ENCODE measurements at regions not wholly inside any gene's neighbourhood (a gene's known extent, or its start where the extent isn't known, plus 50 kb on each side); places are given as distances from the start of the nearest gene placed in this dataset.

DNA sequence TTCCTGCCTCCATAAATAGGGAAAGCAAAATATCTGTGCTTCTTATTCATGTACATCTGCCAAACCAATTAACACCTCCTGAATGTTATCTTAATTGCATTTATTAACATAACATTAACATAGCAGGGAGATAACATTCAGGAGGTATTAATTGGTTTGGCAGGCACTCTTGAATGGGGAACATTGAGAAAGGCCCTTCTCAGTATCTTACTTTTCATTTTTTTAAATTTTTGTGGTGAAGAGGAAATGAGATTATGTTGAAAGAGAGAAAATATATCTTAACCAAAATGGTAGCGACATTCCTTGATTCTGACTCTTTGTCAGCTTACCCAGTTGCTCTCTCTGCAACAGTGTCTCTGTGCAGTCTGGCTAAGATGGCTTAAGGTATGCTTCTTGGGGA lies 100.4 kb upstream of the TLE1 start (continued):
- TF ChIP-seq, protein P1, sequence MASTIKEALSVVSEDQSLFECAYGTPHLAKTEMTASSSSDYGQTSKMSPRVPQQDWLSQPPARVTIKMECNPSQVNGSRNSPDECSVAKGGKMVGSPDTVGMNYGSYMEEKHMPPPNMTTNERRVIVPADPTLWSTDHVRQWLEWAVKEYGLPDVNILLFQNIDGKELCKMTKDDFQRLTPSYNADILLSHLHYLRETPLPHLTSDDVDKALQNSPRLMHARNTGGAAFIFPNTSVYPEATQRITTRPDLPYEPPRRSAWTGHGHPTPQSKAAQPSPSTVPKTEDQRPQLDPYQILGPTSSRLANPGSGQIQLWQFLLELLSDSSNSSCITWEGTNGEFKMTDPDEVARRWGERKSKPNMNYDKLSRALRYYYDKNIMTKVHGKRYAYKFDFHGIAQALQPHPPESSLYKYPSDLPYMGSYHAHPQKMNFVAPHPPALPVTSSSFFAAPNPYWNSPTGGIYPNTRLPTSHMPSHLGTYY (CRISPR knock-in tag; IDR thresholded peaks at IDR 0.05), result no peak
- no peak for TF ChIP-seq ZNF121 (CRISPR knock-in tag; IDR thresholded peaks at IDR 0.05)
- TF ChIP-seq GABPB1 (CRISPR knock-in tag; IDR thresholded peaks at IDR 0.05), result no peak
- TF ChIP-seq, protein P2, sequence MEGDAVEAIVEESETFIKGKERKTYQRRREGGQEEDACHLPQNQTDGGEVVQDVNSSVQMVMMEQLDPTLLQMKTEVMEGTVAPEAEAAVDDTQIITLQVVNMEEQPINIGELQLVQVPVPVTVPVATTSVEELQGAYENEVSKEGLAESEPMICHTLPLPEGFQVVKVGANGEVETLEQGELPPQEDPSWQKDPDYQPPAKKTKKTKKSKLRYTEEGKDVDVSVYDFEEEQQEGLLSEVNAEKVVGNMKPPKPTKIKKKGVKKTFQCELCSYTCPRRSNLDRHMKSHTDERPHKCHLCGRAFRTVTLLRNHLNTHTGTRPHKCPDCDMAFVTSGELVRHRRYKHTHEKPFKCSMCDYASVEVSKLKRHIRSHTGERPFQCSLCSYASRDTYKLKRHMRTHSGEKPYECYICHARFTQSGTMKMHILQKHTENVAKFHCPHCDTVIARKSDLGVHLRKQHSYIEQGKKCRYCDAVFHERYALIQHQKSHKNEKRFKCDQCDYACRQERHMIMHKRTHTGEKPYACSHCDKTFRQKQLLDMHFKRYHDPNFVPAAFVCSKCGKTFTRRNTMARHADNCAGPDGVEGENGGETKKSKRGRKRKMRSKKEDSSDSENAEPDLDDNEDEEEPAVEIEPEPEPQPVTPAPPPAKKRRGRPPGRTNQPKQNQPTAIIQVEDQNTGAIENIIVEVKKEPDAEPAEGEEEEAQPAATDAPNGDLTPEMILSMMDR (IDR thresholded peaks at IDR 0.05), result no peak
- TF ChIP-seq FOXJ3 (CRISPR knock-in tag; IDR thresholded peaks at IDR 0.05; ENCODE audit: borderline replicate concordance), result no peak

DNA sequence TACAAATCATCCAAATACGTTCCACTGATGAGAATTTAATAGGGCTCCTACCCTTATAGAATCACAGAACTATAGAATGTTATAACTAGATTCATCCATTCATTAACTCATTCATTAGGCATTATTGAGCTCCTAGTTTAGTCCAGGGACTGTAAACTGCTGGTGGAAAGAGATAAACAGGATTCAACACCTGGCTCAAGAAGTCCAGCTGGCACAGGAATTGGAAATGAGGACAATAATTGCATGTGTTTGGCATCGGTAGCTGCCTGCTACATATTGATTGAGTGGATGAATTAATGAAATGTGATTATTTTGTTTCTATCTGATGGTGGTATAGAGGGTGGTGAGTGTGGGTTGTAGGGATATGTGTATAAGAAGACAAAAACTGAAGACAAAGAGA lies 100.8 kb upstream of the TLE1 start:
- ChIA-PET POLR2A (no interaction called here), CTCF (no interaction called here)
- DNase-seq (ENCODE audit: low spot score) (no peak), ATAC-seq (no peak)
- no peak overlapping the region for H3K27ac Mint-ChIP-seq
- peaks cover 8% of the 10 kb centered on the region for H3K4me1 Mint-ChIP-seq
- no peaks in the 10 kb centered on the region for H3K36me3 Mint-ChIP-seq
- TF ChIP-seq, protein P3, sequence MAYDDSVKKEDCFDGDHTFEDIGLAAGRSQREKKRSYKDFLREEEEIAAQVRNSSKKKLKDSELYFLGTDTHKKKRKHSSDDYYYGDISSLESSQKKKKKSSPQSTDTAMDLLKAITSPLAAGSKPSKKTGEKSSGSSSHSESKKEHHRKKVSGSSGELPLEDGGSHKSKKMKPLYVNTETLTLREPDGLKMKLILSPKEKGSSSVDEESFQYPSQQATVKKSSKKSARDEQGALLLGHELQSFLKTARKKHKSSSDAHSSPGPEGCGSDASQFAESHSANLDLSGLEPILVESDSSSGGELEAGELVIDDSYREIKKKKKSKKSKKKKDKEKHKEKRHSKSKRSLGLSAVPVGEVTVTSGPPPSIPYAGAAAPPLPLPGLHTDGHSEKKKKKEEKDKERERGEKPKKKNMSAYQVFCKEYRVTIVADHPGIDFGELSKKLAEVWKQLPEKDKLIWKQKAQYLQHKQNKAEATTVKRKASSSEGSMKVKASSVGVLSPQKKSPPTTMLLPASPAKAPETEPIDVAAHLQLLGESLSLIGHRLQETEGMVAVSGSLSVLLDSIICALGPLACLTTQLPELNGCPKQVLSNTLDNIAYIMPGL (CRISPR knock-in tag; IDR thresholded peaks at IDR 0.05), result no peak
- H3K9me3 Mint-ChIP-seq, result peaks cover 3% of the 10 kb centered on the region
- no peaks in the 10 kb centered on the region; the same call in 1 of the 2 replicates for H3K27me3 Mint-ChIP-seq (ENCODE audit: low read depth)
- H3K4me3 Mint-ChIP-seq, result no peak overlapping the region

DNA sequence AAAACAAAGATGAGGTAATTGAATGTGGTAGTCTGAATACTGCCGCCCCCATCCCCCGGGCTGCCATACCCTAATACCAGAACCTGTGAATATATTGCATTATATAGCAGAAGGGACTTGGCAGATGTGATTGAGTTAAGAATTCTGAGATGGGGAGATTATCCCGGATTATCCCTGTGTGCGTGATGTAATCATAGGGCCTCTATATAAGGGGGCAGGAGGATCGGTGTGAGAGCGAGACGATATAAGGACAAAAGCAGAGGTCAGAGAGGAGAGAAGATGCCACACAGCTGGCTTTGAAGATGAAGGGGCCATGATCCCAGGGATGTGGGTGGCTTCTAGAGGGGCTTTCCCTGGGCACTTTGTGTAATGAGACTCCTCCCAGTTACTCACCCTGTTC lies 101.7 kb upstream of the TLE1 start:
- H3K4me1 Mint-ChIP-seq, result peaks cover 8% of the 10 kb centered on the region
- H3K9me3 Mint-ChIP-seq, result peaks cover 4% of the 10 kb centered on the region
- ChIA-PET POLR2A (no interaction called here), CTCF (no interaction called here)
- no peaks in the 10 kb centered on the region; the same call in 1 of the 2 replicates for H3K27me3 Mint-ChIP-seq (ENCODE audit: low read depth)
- no peak overlapping the region for H3K4me3 Mint-ChIP-seq
- no peak overlapping the region for H3K27ac Mint-ChIP-seq
- DNase-seq (ENCODE audit: low spot score) (no peak), ATAC-seq (no peak)
- no peaks in the 10 kb centered on the region for H3K36me3 Mint-ChIP-seq
- TF ChIP-seq ZNF219 (CRISPR knock-in tag; IDR thresholded peaks at IDR 0.05; ENCODE audit: borderline replicate concordance) (no peak), ETV6 (CRISPR knock-in tag; IDR thresholded peaks at IDR 0.05) (no peak), NFE2L1 (CRISPR knock-in tag; IDR thresholded peaks at IDR 0.05) (no peak), TP53 (CRISPR knock-in tag; IDR thresholded peaks at IDR 0.05) (no peak), ZNF396 (CRISPR knock-in tag; IDR thresholded peaks at IDR 0.05; ENCODE audit: borderline replicate concordance) (no peak)
- TF ChIP-seq, protein P4, sequence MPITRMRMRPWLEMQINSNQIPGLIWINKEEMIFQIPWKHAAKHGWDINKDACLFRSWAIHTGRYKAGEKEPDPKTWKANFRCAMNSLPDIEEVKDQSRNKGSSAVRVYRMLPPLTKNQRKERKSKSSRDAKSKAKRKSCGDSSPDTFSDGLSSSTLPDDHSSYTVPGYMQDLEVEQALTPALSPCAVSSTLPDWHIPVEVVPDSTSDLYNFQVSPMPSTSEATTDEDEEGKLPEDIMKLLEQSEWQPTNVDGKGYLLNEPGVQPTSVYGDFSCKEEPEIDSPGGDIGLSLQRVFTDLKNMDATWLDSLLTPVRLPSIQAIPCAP (CRISPR knock-in tag; IDR thresholded peaks at IDR 0.05), result no peak
- TF ChIP-seq, protein P5, sequence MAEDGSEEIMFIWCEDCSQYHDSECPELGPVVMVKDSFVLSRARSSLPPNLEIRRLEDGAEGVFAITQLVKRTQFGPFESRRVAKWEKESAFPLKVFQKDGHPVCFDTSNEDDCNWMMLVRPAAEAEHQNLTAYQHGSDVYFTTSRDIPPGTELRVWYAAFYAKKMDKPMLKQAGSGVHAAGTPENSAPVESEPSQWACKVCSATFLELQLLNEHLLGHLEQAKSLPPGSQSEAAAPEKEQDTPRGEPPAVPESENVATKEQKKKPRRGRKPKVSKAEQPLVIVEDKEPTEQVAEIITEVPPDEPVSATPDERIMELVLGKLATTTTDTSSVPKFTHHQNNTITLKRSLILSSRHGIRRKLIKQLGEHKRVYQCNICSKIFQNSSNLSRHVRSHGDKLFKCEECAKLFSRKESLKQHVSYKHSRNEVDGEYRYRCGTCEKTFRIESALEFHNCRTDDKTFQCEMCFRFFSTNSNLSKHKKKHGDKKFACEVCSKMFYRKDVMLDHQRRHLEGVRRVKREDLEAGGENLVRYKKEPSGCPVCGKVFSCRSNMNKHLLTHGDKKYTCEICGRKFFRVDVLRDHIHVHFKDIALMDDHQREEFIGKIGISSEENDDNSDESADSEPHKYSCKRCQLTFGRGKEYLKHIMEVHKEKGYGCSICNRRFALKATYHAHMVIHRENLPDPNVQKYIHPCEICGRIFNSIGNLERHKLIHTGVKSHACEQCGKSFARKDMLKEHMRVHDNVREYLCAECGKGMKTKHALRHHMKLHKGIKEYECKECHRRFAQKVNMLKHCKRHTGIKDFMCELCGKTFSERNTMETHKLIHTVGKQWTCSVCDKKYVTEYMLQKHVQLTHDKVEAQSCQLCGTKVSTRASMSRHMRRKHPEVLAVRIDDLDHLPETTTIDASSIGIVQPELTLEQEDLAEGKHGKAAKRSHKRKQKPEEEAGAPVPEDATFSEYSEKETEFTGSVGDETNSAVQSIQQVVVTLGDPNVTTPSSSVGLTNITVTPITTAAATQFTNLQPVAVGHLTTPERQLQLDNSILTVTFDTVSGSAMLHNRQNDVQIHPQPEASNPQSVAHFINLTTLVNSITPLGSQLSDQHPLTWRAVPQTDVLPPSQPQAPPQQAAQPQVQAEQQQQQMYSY (CRISPR knock-in tag; IDR thresholded peaks at IDR 0.05), result no peak
- TF ChIP-seq, protein P6, sequence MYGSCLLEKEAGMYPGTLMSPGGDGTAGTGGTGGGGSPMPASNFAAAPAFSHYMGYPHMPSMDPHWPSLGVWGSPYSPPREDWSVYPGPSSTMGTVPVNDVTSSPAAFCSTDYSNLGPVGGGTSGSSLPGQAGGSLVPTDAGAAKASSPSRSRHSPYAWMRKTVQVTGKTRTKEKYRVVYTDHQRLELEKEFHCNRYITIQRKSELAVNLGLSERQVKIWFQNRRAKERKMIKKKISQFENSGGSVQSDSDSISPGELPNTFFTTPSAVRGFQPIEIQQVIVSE (CRISPR knock-in tag; IDR thresholded peaks at IDR 0.05; ENCODE audit: borderline replicate concordance), result no peak
- TF ChIP-seq, protein P7, sequence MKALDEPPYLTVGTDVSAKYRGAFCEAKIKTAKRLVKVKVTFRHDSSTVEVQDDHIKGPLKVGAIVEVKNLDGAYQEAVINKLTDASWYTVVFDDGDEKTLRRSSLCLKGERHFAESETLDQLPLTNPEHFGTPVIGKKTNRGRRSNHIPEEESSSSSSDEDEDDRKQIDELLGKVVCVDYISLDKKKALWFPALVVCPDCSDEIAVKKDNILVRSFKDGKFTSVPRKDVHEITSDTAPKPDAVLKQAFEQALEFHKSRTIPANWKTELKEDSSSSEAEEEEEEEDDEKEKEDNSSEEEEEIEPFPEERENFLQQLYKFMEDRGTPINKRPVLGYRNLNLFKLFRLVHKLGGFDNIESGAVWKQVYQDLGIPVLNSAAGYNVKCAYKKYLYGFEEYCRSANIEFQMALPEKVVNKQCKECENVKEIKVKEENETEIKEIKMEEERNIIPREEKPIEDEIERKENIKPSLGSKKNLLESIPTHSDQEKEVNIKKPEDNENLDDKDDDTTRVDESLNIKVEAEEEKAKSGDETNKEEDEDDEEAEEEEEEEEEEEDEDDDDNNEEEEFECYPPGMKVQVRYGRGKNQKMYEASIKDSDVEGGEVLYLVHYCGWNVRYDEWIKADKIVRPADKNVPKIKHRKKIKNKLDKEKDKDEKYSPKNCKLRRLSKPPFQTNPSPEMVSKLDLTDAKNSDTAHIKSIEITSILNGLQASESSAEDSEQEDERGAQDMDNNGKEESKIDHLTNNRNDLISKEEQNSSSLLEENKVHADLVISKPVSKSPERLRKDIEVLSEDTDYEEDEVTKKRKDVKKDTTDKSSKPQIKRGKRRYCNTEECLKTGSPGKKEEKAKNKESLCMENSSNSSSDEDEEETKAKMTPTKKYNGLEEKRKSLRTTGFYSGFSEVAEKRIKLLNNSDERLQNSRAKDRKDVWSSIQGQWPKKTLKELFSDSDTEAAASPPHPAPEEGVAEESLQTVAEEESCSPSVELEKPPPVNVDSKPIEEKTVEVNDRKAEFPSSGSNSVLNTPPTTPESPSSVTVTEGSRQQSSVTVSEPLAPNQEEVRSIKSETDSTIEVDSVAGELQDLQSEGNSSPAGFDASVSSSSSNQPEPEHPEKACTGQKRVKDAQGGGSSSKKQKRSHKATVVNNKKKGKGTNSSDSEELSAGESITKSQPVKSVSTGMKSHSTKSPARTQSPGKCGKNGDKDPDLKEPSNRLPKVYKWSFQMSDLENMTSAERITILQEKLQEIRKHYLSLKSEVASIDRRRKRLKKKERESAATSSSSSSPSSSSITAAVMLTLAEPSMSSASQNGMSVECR (CRISPR knock-in tag; IDR thresholded peaks at IDR 0.05; ENCODE audit: borderline replicate concordance), result no peak
- TF ChIP-seq, protein P8, sequence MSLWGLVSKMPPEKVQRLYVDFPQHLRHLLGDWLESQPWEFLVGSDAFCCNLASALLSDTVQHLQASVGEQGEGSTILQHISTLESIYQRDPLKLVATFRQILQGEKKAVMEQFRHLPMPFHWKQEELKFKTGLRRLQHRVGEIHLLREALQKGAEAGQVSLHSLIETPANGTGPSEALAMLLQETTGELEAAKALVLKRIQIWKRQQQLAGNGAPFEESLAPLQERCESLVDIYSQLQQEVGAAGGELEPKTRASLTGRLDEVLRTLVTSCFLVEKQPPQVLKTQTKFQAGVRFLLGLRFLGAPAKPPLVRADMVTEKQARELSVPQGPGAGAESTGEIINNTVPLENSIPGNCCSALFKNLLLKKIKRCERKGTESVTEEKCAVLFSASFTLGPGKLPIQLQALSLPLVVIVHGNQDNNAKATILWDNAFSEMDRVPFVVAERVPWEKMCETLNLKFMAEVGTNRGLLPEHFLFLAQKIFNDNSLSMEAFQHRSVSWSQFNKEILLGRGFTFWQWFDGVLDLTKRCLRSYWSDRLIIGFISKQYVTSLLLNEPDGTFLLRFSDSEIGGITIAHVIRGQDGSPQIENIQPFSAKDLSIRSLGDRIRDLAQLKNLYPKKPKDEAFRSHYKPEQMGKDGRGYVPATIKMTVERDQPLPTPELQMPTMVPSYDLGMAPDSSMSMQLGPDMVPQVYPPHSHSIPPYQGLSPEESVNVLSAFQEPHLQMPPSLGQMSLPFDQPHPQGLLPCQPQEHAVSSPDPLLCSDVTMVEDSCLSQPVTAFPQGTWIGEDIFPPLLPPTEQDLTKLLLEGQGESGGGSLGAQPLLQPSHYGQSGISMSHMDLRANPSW (CRISPR knock-in tag; conservative IDR thresholded peaks at IDR 0.05; ENCODE audit: low read depth), result no peak

All from WTC11 (cell line).